ENCODE measurements at regions not wholly inside any gene's neighbourhood (a gene's known extent, or its start where the extent isn't known, plus 50 kb on each side); places are given as distances from the start of the nearest gene placed in this dataset.

DNA sequence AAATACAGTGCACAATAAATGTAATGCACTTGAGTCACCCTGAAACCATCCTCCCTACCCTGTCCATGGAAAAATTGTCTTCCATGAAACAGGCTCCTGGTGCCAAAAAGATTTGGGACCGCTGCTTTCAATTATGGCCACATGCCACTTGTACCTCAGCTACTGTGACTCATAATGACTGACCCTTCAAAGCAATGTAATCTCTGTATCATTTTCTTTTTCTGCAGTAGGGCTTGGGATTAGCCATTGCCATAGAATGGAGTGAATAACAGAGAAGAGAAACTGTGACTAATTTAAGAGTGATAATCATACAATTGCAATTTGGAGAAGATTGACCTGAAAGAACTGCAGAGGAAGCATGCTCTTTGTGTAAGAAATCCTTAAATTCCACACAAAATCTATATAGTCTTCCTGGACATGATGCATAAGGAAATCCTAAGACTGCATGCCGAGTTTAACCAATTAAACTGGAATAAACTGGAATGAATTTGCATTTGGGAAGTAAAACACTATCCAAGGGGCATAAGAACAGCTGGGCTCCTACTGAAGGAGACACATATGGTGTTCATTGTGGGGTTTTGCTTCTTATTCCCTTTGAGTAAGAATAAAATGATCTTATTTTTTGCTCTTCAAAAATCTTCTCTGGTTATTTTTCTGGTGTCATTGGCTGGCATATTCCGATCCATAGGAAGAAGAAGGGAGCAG lies 59.5 kb upstream of the SLC7A1 start:
- TF ChIP-seq, protein P1, sequence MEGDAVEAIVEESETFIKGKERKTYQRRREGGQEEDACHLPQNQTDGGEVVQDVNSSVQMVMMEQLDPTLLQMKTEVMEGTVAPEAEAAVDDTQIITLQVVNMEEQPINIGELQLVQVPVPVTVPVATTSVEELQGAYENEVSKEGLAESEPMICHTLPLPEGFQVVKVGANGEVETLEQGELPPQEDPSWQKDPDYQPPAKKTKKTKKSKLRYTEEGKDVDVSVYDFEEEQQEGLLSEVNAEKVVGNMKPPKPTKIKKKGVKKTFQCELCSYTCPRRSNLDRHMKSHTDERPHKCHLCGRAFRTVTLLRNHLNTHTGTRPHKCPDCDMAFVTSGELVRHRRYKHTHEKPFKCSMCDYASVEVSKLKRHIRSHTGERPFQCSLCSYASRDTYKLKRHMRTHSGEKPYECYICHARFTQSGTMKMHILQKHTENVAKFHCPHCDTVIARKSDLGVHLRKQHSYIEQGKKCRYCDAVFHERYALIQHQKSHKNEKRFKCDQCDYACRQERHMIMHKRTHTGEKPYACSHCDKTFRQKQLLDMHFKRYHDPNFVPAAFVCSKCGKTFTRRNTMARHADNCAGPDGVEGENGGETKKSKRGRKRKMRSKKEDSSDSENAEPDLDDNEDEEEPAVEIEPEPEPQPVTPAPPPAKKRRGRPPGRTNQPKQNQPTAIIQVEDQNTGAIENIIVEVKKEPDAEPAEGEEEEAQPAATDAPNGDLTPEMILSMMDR (IDR thresholded peaks at IDR 0.05) = no peak
- no peaks in the 10 kb centered on the region for H3K36me3 ChIP-seq
- no peaks in the 10 kb centered on the region for H3K27me3 ChIP-seq
- peaks cover 0 to 7% of the 10 kb centered on the region in 2 donors for H3K9me3 ChIP-seq
- DNase-seq (ENCODE audit: low spot score) = no peak
- H3K4me3 ChIP-seq = no peak overlapping the region
- H3K27ac ChIP-seq = no peak overlapping the region
- H3K4me1 ChIP-seq = no peaks in the 10 kb centered on the region

DNA sequence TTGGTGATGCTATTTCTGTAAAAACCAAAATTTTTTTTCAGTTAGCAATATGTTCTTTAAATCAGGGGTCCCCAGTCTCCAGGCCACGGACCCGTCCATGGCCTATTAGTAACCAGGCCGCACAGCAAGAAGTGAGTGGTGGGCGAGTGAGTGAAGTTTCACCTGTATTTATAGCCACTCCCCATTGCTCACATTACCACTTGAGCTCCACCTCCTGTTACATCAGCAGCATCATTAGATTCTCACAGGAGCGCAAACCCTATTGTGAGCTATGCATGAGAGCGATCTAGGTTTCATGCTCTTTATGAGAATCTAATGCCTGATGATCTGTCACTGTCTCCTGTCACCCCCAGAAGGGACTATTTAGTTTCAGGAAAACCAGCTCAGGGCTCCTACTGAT lies 58.9 kb upstream of the SLC7A1 start:
- Histone ChIP-seq H3K27ac (no peak overlapping the region), H3K4me1 (no peaks in the 10 kb centered on the region), H3K36me3 (no peaks in the 10 kb centered on the region), H3K9me3 (peaks cover 0 to under 1% of the 10 kb centered on the region in 2 donors), H3K27me3 (no peaks in the 10 kb centered on the region), H3K4me3 (no peak overlapping the region)
- TF ChIP-seq, protein P1 (IDR thresholded peaks at IDR 0.05) = no peak
- no peak for DNase-seq (ENCODE audit: low spot score)

DNA sequence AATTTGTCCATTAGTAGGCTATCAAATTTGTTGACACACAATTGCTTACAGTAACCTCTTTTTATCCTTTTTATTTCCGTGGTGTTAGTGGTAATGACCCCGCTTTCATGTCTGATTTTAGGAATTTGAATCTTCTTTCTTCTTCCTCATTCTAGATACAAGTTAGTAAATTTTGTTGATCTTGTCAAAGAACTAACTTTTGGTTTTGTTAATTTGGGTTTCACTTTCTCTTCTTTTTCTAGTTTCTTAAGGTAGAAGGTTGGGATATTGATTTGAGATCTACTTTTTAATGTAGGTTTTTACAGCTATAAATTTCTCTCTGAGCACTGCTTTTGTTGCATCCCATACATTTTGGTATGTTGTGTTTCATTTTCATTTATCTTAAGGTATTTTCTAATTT lies 53.3 kb upstream of the SLC7A1 start:
- TF ChIP-seq, protein P1 (IDR thresholded peaks at IDR 0.05) = no peak
- no peaks in the 10 kb centered on the region for H3K36me3 ChIP-seq

More for the DNA sequence above, 53.3 kb upstream of the SLC7A1 start:
- no peak for DNase-seq (ENCODE audit: low spot score)
- Histone ChIP-seq H3K27ac (no peak overlapping the region), H3K4me1 (no peaks in the 10 kb centered on the region), H3K4me3 (no peak overlapping the region), H3K9me3 (peaks cover 0 to 10% of the 10 kb centered on the region in 2 donors), H3K27me3 (no peaks in the 10 kb centered on the region)
